Activated CD8-positive, alpha-beta memory T cell treated with anti-CD3 and anti-CD28 coated beads, Interleukin-2, amount 50 U/mL, for 1 hour (primary cell): ENCODE measurements at regions not wholly inside any gene's neighbourhood (a gene's known extent, or its start where the extent isn't known, plus 50 kb on each side); places are given as distances from the start of the nearest gene placed in this dataset.
"Not testable (repeated sequence)": the region's sequence is repeated elsewhere in the genome, so short reads cannot be mapped to it uniquely, and the experiment has no call there.

ENCODE experiments used
- DNase-seq: peaks from one replicate; pipeline ENCODE4 v3.0.0-alpha.2; 2020; ENCODE audit errors: extremely low read depth

DNA sequence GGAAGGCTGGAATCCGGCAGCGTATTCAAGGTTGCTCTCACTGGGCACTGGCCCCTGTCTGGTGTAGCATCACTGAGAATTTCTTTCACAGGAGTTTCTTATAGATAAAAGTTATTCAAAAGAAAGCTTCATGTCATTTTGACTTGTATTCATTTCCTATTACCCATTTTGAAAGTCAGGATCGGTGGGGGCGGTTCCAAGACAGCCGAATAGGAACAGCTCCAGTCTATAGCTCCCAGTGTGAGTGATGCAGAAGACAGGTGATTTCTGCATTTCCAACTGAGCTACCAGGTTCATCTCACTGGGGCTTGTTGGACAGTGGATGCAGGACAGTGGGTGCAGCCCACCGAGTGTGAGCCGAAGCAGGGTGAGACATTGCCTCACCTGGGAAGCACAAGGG is 51.5 kb upstream of the CDC42EP3 start:
- DNase-seq: not testable (repeated sequence)

DNA sequence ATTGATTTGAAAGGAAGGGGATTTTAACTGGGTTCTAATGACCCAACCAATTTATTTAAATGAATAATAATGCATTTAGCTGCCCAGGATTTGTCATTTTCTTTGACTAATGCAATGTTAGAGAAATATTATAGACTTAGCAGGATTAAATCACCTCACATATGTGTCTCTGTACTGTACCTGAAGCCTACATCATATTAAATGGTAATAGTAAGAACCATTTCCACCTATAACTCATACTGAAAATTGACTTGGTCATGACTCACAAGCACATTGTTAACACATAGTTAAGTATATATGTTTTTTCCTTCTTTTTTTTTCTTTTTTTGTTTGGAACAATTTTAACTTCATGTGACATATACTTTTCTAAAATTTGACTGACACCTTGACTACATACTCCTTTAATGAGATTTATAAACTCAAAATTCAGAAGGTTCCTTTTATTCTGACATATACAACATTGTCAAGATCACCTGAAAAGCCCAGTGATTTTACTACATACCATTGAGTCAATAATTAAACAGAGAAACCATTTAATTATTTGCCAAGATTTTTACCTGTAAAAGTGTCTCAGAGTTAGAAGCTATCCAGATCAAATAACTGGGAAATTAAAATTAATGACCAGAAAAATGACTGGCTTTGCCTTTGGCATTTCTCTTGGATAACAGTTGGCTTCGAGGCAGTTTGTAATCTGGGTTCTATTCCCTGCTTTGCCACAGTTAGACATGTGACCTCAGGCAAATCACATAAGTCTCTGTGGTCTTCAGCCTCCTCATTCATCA is 58.8 kb upstream of the CDC42EP3 start:
- no peak for DNase-seq

DNA sequence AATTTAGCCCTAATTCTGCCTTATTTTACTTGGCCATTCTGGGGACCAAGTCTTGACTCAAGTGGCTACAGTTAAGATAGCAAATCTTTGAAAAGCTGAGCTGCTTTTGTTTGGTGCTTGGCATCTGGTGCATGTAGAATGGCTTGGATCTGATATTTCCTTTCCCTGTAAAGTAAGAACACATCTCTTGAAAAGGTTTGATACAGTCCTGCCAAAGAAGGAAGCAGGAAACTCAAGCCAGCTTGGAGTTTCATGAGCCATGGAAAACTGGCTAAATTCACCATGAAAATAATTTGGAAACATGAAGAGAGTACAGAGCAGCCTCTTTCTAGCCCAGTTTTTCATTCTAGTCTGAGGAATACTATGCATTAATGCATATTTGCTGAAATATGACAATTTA is 61.0 kb upstream of the CDC42EP3 start:
- not testable (repeated sequence) for DNase-seq

DNA sequence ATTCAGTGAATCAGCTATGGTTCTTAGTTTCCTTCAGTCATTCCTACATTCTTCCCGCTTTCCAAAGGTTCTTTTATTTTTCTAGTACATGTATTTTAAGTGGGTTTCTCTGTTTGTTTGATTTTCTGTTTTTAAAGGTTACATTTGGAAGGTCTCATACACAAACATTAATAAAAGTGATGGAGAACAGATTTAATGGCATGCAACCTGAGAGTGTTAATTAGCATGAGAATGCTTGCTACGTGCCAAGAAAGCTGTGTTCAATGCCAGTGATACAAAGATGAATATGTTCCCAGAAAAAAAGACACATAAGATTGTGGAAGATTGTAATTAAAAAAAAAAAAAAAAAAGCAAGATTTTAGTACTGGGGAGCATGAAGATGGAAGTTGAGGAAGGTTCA is 61.8 kb upstream of the CDC42EP3 start:
- no peak for DNase-seq

DNA sequence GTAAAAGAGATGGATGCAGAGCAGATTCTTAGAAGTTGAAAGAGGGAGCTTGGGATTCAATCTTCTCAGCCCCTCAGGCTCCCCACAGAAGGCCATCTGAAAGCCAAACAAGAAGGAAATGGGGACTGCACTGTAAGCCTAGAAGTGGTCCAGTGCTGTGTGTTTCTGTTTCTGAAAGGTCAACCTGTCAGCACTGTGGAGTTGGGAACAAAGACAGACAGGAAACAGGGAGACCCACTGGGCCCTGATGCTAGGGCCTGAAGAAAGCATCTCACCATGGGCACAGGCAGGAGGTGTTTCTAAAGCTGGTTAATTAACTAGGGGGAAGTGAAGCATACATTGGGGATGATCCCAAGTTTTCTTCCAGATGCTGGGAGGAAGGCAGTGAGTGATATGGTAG is 62.5 kb upstream of the CDC42EP3 start:
- not testable (repeated sequence) for DNase-seq

DNA sequence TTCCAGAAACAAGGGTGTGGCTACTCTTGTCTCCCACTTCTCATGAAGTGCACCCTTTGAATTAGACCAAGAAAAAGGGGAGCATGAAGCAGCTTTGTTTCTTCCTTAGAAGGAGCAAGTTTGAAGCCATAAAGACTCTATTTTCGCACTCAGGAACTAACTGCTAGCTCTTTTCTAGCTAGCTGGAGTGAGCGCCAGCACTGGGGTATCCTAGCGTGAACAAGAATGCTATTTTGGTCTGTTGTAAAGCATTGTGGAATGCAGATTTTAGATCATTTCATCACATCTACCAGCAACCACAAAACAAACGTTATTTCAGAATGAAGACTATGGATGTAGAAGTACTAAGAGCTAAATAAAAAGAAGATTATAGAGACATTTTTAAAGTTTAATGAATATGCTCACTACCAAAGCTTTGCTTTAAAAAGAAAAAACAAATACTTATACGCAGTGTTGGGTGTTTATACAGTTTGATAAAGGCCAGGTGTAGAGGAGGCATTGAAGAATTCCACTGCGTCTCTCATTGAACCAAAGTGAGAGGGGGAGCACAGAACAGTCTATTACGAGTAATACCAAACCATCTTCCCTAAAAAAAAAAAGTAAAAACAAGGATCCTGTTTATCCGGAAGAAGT is 63.6 kb upstream of the CDC42EP3 start:
- not testable (repeated sequence) for DNase-seq

DNA sequence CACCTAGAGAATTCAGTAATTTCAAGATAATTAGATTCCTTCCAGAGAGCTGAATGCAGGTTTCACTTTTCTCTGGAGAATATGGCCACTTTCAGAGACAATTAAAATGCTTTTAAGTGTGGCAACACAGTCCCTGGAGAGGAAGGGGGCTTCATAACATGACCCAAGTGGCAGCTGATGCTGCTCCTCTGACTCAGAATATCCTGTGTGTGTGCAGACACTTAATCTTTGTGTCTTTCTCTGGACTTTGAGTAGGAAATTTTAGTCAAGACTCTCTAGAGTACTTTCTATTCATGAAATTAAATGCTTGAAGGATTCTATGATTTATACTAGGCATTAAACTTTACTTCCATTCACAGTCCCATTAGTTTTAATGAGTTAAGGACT is 64.1 kb upstream of the CDC42EP3 start:
- DNase-seq: not testable (repeated sequence)

GRCh38 chr2:37737507-37737906 is 66.1 kb upstream of the CDC42EP3 start:
- no peak for DNase-seq

GRCh38 chr2:37738266-37738885 is 66.9 kb upstream of the CDC42EP3 start:
- DNase-seq: no peak

DNA sequence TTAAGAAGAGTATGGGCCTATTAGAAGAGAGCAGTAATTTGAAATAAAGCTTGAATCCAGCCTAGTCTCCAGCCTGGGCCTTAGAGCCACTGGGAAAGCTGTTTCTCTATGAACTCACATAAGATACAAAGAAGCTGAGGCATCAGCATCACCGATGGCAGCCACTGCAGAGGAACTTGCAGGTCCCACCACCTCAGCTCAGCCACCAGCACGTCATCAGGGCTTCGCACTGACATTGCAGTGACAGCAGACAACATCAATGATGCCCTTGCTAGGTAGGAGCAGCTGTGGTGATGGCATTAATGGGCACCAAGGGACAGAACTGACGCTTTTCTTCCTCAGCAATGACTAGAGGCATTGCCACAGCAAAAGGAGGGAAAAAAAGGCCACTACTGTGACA is 67.7 kb upstream of the CDC42EP3 start:
- no peak for DNase-seq

GRCh38 chr2:37740164-37740739 is 68.8 kb upstream of the CDC42EP3 start:
- DNase-seq: no peak

DNA sequence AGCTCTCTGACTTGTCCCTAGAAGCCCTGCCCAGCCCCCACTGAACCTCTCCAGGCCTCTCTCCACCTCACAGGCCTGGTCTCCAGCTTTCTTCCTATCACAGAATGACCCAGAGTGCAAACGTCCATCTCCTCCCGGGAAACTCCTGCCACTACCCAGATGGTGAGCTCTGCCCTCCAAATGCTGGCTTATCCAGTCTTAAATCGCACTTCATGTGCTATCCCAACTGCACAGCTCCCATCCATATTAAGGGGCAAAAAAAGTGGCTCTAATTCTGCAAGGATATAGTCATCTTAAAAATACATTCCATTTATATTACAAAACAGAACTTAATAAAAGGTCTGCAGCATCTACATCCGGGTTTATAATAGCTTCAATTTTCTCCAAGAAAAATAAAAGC is 70.8 kb upstream of the CDC42EP3 start:
- no peak for DNase-seq

GRCh38 chr2:37744010-37744409 is 72.6 kb upstream of the CDC42EP3 start:
- no peak for DNase-seq

DNA sequence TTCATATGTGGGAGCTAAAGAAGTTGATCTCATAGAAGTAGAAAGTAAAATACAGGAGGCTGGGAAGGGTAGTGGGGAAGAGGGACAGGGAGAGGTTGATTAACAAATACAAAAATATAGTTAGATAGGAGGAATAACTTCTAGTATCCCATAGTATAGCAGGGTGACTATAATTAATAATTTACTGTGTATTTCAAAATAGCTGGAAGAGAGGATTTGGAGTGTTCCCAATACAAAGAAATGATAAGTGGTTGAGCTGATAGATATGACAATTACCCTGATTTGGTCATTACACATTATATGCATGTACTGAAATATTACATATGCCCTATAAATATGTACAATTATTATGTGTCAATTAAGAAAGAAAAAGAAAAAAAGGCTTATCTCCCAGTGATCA is 73.5 kb upstream of the CDC42EP3 start:
- DNase-seq: not testable (repeated sequence)

DNA sequence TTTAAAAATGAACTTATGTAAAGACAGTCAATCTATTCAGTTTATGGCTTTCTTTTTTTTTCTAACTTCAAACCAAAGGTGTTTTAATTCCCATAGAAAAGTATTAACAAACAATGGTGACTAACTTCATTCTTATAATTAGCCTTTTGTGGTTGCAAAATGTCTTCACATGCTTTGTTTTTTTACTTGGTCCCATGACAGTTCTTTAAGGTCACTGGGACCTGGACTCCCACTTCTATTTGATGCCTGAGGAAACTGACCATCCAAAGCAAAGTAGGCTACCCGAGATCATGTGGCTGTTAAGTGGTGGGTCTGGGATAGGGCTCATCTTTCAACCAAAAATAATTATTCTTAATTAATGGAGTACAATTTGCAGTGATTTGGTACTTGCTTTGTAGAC is 74.6 kb upstream of the CDC42EP3 start:
- DNase-seq: not testable (repeated sequence)

- no peak for DNase-seq
These were observed 75.4 kb upstream of the CDC42EP3 start for GRCh38 chr2:37746883-37747282.

DNA sequence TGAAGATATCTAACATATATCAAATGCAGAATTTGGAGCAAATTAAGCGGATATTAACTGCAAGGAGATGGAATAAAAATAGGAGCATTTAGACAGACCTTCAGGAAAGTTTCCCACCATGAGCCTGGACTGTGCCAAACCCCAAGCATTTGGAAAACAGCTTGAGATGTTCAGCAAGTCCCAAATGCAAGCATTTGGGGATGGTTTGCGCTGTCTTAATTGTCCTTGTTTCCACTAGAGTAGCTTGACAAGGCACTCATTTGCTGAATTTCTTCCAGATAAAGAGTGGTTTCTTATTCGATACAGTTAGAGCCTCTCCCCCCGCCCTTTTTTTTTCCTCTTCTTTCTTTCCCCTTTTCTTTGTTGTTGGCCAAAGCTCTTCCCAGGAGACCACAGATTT is 77.1 kb upstream of the CDC42EP3 start:
- DNase-seq: no peak

GRCh38 chr2:37750286-37750685 is 78.8 kb upstream of the CDC42EP3 start:
- not testable (repeated sequence) for DNase-seq

DNA sequence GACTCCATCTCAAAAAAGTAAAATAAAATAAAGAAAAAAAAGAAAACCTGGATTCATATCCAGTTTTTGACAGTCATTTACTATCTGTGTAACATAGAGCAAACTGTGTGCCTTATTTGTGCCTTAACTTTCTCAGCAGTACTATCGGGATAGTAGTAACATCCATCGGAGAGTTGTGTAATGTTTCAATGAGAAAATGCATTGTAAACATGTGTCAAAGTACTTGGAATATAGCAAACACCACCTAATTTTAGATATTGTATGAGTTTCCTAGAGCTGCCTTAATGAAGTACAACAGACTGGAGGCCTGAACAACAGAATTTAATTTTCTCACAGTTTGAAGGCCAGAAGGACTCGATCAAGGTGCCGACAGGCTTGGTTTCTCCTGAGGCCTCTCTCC is 81.3 kb upstream of the CDC42EP3 start:
- no peak for DNase-seq

GRCh38 chr2:37753758-37754157 is 82.3 kb upstream of the CDC42EP3 start:
- DNase-seq: no peak

DNA sequence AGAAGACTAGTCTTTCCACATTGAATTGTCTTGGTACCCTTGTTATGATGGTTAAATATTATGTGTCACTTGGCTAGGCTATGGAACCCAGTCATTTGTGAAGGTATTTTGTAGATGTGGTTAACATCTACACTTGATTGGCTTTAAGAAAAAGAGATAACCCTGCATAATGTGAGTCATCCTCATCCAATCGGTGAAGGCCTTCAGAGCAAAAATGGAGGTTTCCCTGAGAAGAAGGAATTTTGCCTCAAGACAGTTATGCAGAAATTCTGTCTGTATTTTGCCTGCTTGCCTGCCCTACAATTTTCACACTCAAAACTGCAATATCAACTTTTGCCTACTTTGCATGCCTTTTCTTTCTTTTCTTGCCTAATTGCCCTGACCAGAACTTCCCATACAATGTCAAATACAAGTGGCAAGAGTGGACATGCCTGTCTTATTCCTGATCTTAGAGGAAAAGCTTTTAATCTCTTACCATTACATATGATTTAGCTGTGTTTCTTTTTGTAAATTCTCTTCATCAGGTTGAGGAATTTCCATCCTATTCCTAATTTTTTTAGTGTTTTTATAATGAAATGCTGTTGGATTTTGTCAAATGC is 84.6 kb upstream of the CDC42EP3 start:
- not testable (repeated sequence) for DNase-seq

DNA sequence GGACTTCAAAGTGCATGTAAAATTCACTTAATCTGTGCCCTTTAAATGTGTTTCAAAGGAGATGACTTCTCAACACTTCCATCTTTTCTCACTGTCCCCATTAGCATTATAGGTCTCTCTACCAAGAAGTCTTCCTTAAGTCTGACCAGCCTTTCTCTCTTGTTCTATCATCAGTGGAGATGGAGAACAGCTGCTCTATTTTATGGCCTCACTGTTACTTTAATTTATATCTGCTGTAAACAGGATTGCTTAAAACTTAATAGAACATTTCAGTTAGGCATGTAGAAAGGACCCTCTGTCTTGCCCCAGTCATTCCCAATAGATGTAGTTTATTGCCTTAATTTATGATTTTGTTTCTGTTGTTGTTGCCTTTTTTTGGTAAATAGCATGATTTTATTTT is 86.0 kb upstream of the CDC42EP3 start:
- DNase-seq: not testable (repeated sequence)
